Breast epithelium (tissue), 4 donors: ENCODE measurements at regions not wholly inside any gene's neighbourhood (a gene's known extent, or its start where the extent isn't known, plus 50 kb on each side); places are given as distances from the start of the nearest gene placed in this dataset.

Source experiments
- DNase-seq, 2 donors: peaks; one replicate each; pipeline ENCODE4 v3.0.0-alpha.2; 2019; ENCODE audit warnings: low spot score in 2 of 2
- H3K27ac ChIP-seq, 2 donors: fragments of 200-600 bp; sonication (generic) in 1 of 2; one replicate each; pipeline ENCODE4 v1.5.1; 2016 to 2019; ENCODE audit warnings: mild to moderate bottlenecking in 1 of 2
- H3K27me3 ChIP-seq, 2 donors: fragments of 200-600 bp; sonication (generic) in 1 of 2; one replicate each; pipeline versions ENCODE4 v1.5.1 to v1.6.0; 2017 to 2019; ENCODE audit warnings: control low read depth in 1 of 2, mild to moderate bottlenecking in 1 of 2
- H3K36me3 ChIP-seq: fragments of 200-600 bp; one replicate; pipeline ENCODE4 v1.5.1; 2019
- H3K4me1 ChIP-seq, 2 donors: fragments of 200-600 bp; sonication (generic); one replicate each; pipeline ENCODE4 v1.5.1; 2016 to 2019; ENCODE audit warnings: control low read depth in 1 of 2
- H3K4me3 ChIP-seq, 3 donors: fragments of 200-600 bp; sonication (generic); 1 replicate in 2 of 3; 2 replicates in 1 of 3; pipeline ENCODE4 v1.5.1; 2016 to 2019; ENCODE audit warnings: mild to moderate bottlenecking in 3 of 3, moderate library complexity in 2 of 3
- H3K9me3 ChIP-seq, 2 donors: fragments of 200-600 bp; sonication (generic) in 1 of 2; one replicate each; pipeline ENCODE4 v1.5.1; 2016 to 2019; ENCODE audit warnings: control low read depth in 1 of 2
- POLR2A ChIP-seq: fragments of 450-650 bp; IDR thresholded peaks from one replicate; pipeline ENCODE4 v1.6.1; 2016; ENCODE audit warnings: antibody characterized with exemption, mild to moderate bottlenecking, moderate library complexity
- POLR2AphosphoS5 ChIP-seq, 3 donors: sonication (generic); formaldehyde crosslinking; IDR thresholded peaks; one replicate each; pipeline ENCODE4 v1.6.1; 2017; ENCODE audit warnings: antibody characterized with exemption in 3 of 3
- intact Hi-C: fragments of 100-400 bp; cut with DNase I; formaldehyde crosslinking; loops from one replicate; pipeline ENCODE4 v1.15.1; 2023; ENCODE audit warnings: low total_unique reads
- TF ChIP-seq, protein P1 (sequence below), 3 donors: fragments of 450-650 bp; IDR thresholded peaks; one replicate each; pipeline ENCODE4 v1.5.1; 2016 to 2017; ENCODE audit warnings: antibody characterized with exemption in 3 of 3, mild to moderate bottlenecking in 3 of 3, moderate library complexity in 3 of 3

DNA sequence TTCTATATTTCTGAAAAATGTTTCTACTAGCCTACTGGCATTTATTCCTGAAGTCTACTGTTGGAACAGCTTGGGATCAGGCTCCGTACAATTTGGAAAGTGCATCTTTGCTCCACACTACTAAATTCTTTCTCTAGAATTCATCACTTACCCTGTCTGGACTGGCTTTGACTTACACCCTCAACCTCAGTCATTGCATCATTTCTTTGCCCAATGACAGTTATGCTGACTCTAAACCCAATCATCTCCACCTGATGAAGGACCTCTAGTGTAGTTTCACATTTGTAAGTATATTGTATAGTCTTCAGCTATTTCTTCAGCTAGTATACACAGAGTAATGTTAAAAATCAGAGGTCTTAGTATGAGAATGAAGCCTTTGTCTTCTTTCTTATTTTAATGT lies 359.6 kb upstream of the MC4R start:
- Histone ChIP-seq H3K27ac (no peak overlapping the region), H3K9me3 (no peaks in the 10 kb centered on the region), H3K4me1 (no peaks in the 10 kb centered on the region), H3K4me3 (no peak overlapping the region), H3K36me3 (no peaks in the 10 kb centered on the region), H3K27me3 (no peaks in the 10 kb centered on the region)
- intact Hi-C loops, result no loop called here
- no peak for DNase-seq
- TF ChIP-seq, protein P1, sequence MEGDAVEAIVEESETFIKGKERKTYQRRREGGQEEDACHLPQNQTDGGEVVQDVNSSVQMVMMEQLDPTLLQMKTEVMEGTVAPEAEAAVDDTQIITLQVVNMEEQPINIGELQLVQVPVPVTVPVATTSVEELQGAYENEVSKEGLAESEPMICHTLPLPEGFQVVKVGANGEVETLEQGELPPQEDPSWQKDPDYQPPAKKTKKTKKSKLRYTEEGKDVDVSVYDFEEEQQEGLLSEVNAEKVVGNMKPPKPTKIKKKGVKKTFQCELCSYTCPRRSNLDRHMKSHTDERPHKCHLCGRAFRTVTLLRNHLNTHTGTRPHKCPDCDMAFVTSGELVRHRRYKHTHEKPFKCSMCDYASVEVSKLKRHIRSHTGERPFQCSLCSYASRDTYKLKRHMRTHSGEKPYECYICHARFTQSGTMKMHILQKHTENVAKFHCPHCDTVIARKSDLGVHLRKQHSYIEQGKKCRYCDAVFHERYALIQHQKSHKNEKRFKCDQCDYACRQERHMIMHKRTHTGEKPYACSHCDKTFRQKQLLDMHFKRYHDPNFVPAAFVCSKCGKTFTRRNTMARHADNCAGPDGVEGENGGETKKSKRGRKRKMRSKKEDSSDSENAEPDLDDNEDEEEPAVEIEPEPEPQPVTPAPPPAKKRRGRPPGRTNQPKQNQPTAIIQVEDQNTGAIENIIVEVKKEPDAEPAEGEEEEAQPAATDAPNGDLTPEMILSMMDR (IDR thresholded peaks at IDR 0.05), result no peak
- TF ChIP-seq POLR2AphosphoS5 (IDR thresholded peaks at IDR 0.05), result no peak

DNA sequence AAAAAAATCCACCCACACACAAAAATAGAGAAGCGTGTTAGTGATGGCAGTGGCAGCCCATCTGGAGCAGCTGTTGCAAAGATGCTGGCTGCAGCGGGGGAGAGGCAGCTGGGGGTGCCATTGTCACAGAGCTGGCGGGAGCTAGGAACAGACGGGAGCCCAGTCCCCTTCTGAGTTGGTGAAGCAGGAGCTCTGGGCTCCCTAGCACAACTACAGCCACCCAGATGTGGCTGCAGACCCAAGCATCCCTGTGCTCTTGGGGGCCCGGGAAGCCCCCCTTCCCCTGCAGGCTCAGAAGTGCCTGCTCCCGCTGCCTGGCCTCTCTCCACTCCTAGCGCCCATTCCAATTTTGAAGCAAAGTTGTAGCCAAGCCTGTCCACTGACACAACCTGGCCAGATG lies 366.6 kb upstream of the MC4R start:
- no peaks in the 10 kb centered on the region for H3K4me1 ChIP-seq
- no peaks in the 10 kb centered on the region for H3K9me3 ChIP-seq
- intact Hi-C loops, result loop anchor here (1.0 kb wide), 1 partner anchor 9 kb away; no protein-coding TSS in a partner anchor
- no peaks in the 10 kb centered on the region for H3K27me3 ChIP-seq
- DNase-seq, result no peak
- TF ChIP-seq POLR2AphosphoS5 (IDR thresholded peaks at IDR 0.05) (no peak), POLR2A (no peak)
- TF ChIP-seq, protein P1 (IDR thresholded peaks at IDR 0.05), result no peak
- H3K4me3 ChIP-seq, result no peak overlapping the region
- H3K36me3 ChIP-seq, result no peaks in the 10 kb centered on the region
- no peak overlapping the region for H3K27ac ChIP-seq

- TF ChIP-seq POLR2A, result no peak
- no peak for TF ChIP-seq POLR2AphosphoS5 (IDR thresholded peaks at IDR 0.05)
- TF ChIP-seq, protein P1 (IDR thresholded peaks at IDR 0.05), result no peak
- Histone ChIP-seq H3K27me3 (no peaks in the 10 kb centered on the region), H3K36me3 (no peaks in the 10 kb centered on the region), H3K27ac (no peak overlapping the region), H3K9me3 (no peaks in the 10 kb centered on the region), H3K4me1 (no peaks in the 10 kb centered on the region), H3K4me3 (no peak overlapping the region)
- intact Hi-C loops, result no loop called here
- no peak for DNase-seq
Observed at GRCh38 chr18:60740313-60740712, 367.7 kb upstream of the MC4R start.

DNA sequence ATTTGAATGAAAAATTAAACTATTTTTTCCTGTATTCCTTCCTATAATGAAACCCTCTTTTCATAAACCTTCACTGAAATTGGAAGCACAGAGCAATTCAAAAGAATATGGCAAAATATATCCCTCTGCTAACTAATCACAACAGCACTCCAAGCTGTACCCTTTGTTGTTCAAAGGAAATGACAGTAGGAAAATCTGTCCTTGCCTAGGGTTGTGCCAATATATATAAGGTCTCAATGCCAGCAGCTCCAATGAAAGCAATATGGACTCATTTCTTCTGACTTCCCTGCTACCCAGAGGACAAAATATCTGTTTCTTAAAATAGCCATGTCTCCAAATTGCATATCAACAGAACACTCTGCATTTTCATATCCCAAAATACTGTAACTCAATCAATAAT lies 373.9 kb upstream of the MC4R start:
- H3K27ac ChIP-seq, result no peak overlapping the region
- no peaks in the 10 kb centered on the region for H3K27me3 ChIP-seq
- no peaks in the 10 kb centered on the region for H3K9me3 ChIP-seq
- DNase-seq, result no peak
- no peaks in the 10 kb centered on the region for H3K4me1 ChIP-seq
- H3K4me3 ChIP-seq, result no peak overlapping the region
- H3K36me3 ChIP-seq, result no peaks in the 10 kb centered on the region
- TF ChIP-seq, protein P1 (IDR thresholded peaks at IDR 0.05), result no peak
- no peak for TF ChIP-seq POLR2AphosphoS5 (IDR thresholded peaks at IDR 0.05)
- TF ChIP-seq POLR2A, result no peak
- intact Hi-C loops, result no loop called here

DNA sequence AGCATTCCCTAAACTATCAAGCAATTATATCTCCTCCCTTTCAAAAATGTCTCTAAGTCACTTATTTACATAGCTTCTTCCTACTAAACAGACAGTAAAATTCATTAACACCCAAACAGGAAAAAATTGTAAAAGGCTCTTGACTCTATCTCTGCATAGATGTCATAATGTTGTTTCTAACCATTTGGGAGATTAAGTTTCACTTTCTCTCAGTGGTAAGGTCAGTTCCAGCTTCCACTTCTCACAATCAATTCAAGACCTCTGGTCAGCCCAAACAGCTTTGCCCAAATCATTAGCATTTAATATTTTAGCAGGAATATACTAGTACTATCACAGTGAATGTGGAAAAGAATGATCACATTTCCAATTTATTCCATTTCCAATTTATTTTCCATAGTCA lies 374.3 kb upstream of the MC4R start:
- intact Hi-C loops, result no loop called here
- Histone ChIP-seq H3K27me3 (no peaks in the 10 kb centered on the region), H3K4me3 (no peak overlapping the region), H3K4me1 (no peaks in the 10 kb centered on the region), H3K9me3 (no peaks in the 10 kb centered on the region), H3K36me3 (no peaks in the 10 kb centered on the region), H3K27ac (no peak overlapping the region)
- no peak for DNase-seq
- TF ChIP-seq POLR2A, result no peak
- TF ChIP-seq, protein P1 (IDR thresholded peaks at IDR 0.05), result no peak
- TF ChIP-seq POLR2AphosphoS5 (IDR thresholded peaks at IDR 0.05), result no peak
